Pons (tissue), 1 donor: ENCODE measurements at regions not wholly inside any gene's neighbourhood (a gene's known extent, or its start where the extent isn't known, plus 50 kb on each side); places are given as distances from the start of the nearest gene placed in this dataset.

ENCODE experiments used
- DNase-seq: peaks from one replicate; pipeline ENCODE4 v3.0.0-alpha.2; 2016; ENCODE audit warnings: low spot score

DNA sequence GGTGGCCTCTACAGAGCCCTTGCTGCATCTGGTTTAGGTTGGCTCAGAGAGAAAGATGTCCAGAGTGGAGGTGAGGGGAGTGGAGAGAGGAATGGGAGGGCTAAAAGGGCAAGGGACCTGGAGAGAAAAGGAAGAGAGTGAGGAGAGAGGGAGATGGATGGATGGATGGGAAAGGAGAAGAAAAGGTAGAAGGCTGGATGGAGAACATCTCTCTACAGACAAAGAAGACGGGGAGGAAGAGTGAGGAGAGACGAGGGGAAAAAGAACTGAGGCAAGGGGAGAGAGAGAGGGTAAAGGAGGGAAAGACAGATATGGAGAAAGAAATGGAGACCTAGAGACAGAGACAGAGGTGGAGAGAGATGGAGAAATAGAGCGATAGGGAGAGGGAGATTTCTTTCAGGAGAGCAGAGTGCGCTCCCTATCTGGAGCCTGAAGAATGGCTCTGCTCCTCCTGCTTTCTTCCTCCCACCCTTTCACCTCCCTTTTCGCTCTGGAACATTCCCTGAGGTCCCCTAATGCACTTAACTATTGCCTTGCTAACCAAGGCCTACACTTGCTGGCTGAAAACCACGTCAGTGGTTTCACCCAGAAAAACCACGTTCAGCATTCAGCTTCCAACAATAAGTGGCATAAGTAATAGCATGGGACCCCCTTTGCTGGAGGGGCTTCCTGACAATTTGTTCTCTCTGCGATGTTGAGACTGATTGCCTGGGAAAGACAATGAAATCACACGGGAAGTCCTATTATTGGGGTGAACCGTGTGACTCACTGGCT, 286.3 kb downstream of the CDH26 start:
- no peak for DNase-seq

DNA sequence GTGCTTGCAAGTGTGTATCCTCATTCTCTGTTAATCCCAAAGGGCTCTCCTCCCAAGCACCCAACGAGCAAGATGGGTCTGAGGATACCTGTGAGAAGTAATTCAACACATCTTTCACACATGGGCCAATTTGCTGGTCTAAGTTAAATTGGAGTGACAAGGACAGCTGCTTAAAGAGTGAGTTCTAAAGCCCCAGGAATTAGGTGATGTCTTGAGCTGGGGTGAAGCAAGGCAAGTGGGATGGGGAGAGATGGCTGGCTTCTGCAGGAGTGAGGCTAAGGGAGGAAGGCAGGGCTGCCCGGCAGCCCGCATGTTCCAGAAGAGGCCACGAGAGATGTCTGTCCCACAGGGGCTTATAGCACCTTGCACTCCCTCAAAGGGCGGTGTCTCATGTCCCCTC, 288.5 kb downstream of the CDH26 start:
- no peak for DNase-seq

DNA sequence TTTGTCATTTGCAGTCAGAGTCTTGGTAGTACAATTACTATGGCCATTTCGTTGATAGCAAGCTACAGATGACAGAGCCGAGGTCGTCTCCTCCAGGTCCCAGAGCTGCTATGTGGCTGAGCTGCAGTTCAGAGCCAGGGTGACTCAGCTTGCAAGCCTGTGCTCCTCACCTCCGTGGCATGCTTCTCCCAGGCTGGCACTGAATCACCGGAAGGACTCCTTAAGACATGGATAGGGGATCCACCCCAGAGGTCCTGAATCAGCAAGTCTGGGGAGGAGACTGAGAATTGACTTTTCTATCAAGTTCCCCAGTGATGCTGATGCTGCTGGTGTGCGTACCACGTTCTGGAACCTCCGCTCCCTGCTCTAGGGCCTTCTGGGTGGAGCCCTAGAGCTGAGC, 291.2 kb downstream of the CDH26 start:
- no peak for DNase-seq

DNA sequence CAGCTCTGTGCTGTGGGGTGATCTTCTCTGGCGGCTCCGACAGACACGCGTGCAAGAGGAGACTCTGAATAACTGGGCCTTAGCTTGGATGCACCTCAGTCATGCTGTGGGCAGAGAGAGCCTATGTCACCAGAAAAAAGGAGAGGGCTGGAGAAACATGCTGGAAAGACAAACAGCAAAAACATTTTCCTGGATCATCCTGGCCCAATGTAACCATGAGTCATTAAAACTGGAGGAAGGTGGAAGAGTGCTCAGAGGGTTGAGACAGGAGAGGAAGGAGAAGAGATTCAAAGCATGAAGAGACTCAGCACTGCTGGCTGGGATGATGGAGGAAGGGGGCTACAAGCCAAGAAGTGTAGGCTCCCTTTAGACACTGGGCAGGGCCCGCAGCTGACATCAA, 292.0 kb downstream of the CDH26 start:
- no peak for DNase-seq

DNA sequence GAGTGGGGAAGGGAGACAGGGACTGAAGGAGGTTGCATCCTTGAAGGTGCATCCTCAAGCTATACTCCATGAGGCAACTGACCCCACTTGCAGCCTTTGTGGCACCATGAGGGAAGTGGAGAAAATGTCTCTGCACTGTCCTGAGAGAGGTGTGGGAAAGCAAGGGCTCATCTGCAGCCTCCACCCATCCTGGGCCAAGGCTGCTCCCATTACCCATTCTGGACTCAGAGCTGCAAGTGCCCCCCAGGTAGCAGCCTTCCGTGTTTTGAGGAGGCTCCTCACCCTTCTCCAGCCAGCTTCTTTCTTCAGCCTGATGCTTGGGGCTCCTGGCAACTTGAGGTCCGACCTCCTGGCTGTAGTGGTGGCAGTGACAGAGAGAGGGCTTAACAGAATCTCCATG, 294.6 kb downstream of the CDH26 start:
- DNase-seq, result no peak

DNA sequence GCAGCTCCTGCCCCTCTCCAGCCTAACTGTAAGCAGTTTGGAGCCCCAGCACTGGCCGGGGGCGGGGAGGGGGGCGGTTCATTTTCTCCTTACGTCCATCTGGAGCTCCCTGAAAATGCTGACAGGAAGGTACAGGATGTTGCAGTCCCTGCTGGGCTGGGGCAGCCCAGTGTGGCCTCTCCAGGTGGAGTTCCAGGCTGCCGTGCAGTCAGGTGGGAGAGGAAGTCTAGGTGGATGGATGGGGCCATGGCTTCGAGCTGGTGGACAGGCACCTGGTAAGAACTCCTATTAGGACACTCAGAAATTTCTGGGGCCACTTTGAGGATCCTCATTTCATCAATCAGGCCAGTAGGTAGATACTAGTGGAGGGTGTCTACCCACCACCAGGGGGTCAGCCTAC, 295.2 kb downstream of the CDH26 start:
- no peak for DNase-seq

DNA sequence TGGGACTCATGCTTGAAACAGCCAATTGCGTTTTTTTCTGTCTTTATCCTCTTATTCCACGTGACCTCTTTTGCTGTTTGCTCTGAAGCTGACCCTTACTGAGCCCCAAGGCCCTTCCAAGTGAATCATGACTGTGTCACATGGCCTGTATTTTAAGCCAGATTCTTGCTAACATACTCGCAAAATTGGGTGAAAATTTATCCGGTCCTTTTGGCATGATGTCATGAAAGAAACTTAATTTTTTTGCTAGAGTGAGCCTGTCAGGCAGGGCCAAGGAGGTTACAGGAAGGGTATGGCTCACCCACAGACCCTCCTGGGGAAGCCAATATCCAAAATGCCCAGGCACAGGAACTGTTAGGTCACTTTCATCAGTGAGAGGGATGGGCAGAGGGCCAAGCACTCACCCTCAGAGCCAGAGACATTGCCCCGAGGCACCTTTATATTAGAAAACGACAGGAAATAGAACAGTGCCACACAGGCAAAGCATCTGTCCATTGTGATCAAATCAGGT, 296.7 kb downstream of the CDH26 start:
- DNase-seq, result no peak

DNA sequence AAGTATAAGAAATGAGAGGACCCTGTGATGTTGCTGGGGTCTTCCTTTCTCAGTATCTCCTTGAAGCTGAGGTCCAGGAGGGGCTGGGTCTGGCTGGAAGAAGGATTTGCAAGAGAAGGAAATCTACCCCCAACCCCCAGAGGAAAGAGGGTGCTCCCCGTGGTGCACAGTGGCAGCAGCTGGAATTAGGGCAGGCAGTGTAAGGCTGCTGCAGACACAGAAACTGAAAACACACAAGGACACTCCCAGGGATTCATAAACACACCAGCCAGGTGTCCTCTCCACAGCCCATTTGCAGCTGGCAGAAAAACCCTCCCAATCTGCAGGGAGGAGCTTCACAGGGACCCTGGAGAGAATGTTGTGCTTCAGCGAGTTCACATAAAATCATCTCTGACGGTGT, 297.2 kb downstream of the CDH26 start:
- DNase-seq, result no peak

DNA sequence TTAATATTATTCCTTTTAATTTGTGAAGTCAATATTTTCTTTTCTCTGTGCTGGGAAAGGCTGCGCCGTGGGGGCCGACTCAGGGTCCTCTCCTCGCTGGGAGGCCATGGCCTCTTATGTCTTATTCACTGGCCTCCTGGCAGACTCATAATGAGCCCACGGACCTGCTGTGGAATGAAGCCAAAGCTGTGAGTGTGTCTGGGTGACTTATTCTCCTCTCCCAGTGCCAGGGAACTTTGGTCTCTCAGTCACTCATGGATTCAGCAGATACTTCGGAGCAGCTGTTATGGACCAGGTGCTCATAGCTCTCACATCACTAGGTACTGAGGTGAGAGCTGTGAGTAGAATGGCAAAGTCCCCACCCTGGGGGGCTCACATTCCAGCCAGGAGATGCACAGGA, 297.6 kb downstream of the CDH26 start:
- no peak for DNase-seq

DNA sequence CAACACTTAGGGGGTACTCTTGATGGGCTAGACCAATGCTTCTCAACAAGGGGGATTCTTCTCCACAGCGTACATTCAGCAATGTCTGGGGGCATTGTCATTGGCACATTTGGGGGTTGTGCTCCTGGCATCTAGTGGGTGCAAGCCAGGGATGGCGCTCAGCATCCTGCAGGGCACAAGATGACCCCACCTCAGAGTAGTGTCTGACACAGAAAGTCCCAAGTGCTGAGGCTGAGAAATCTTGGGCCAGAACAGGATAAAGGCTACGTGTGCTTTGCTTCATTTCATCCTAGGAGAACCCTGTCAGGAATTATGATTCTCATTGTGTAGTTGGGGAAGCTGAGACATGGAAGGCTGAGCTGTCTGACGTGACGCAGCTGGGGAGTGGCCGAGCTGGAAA, 298.6 kb downstream of the CDH26 start:
- DNase-seq, result no peak

DNA sequence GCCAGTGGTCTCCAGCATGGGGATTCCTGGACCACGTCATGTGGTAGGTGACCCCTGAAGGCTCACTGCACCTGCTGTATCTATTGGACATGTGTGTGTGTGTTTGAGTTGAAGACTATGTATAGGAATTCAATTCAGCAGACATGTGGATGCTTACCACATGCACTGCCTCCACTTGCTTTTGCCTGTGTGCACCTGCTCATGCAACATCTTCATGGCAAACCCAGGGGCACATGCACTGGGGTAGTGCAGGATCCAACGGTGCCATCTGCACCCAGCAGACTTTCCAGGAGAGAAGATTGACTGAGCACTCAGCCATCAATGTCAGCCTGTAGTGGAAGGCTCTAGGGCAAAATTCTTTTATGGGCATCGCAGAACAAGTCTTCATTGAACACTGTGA, 299.4 kb downstream of the CDH26 start:
- no peak for DNase-seq

DNA sequence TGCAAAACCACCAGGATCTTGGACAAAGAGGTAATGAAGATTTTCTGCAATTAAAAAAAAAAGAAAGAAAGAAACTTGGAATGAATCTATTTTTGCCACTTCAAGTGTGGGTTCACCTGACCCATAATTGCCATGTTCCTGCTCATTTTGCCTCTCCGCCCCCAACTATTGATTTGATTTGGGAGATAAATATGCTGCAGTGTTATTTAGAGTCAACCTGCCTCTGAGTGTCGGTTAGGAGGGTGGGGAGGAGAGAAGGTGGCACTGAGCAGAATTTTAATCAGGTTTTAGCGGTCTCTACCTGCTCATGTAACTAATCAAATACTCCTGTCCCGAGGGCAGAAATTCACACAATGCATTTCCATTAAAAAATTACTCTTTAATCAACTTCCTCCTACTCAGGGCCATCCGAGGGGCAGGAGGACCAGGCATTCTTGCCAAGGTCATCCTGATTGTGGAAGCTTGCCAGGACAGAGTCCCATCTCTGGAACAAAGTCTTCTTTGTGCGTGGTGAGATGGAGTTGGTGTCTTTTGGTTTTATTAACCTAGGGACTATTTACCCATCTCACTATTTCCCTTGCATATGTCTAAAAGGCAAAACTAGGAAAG, 300.1 kb downstream of the CDH26 start:
- DNase-seq, result peak; percentile 68

DNA sequence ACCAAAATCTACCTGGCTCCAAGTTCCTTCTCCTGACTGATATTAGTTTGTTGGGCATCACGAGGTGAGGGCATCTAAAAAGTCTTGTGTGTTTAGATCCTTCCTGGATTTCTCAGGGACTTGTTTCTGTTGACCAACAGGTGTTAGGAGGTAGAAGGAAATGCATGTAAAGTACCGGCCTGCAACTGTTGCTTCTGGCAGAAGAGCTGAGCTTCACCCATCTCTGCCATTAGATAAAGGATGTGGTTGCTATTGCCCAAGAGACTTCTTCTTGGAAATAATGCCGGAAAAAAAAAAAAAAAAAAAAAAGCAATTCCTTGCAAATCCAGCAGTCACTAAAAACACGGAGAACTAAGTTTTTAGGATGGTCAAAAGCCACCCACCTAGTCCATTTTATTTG, 303.1 kb downstream of the CDH26 start:
- no peak for DNase-seq

DNA sequence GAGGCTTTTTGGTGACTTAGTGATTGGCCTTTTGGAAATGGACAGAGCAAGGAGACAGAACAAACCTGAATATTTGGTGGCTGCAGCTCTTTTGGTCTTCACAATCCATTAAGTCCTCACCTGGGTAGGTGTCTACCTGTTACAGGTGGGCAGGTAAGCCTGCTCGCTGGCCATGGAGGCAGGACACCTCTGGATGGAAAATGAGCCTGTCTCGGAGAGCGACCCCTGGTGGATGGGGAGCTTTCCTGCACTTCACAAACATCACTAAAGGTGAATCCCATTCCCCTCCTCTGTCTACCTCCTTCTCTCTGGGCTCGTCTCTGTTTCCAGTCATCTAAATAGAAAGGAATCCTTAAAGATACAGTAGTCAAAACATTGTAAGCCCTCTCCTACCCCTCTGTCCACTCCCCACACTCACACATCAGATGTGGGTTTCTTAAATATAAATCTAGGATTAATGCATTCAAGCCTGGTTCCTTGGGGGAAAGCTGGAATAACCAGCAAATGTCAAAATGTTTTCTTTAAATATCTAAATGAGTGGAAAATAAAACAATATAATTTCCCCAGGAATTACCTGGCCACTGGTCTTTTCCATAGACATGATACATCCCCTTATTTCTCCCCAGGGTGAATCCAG, 304.9 kb downstream of the CDH26 start:
- no peak for DNase-seq

DNA sequence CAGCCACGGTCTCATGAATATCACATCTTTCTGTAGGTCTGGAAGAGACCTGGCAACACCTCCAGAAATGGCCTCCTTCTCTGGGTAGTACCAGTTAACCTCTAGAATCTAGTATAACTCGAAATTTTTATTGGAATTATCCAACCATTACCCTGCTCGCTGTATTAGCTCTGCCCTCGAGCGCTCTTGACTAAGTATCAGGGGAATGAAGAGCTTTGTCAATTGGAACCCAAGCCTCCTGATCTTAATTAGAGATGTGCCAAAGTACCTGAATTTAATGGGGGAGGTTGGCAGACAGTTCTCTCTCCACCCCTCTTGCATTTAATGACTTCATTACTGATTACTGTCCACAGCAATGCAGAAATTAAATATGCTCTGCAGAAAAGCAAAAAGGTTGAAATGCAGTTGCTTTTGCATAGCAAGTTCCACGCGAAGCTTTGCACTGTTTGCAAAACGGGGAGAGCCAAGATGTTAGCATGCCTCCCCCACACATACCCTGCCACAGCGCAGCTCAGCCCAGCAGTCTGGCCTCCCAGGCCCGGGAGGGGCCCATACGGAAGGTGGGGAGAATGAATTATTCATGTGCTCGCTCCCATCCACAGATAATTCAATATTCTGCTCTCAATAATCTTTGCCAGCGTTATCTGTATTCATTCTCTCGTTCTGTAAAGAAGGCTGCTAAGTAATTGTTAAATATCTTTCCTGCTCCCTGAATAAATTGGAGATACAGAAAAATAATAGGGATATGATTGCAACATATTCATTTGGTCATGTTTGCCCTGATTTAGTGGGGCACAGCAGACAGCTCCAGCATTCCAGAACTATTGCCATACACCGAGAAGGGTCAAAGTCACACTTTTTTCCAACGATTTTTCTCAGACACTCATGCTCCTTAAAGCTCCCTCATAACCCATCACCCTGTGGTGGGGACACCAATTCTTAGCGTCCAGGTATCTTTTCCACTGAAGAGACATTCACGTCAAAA, 305.8 kb downstream of the CDH26 start:
- DNase-seq, result no peak

DNA sequence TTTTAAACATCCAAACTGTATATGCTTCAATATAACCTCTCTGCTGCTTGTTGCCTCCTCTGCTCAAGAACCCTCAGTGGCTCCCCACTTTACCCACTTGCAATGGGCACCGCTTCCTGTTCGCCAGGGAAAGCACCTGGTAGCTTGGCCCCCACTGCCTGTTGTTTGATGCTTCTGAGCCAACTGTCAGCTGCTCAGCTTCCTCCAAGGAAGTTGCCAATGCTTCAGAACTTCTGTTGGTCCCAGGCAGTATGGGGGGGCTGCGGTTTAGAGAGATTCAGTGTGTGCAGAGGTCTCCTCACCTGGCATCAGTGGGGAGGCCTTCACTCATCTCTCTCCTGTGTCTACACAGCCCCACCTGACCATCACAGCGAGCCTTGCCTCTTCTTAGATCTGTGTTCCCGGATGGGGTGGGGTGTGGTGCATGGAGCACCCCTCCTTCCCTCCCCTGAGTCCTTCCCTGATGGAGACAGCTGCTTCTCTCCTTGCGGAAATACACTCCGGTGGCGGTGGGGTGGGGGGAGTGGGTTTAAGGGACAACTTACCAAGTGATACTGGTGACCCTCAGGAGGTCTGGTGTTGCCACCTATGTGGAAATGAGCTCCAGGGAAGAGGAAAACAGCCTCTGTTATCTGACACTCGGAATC, 308.1 kb downstream of the CDH26 start:
- DNase-seq, result no peak

DNA sequence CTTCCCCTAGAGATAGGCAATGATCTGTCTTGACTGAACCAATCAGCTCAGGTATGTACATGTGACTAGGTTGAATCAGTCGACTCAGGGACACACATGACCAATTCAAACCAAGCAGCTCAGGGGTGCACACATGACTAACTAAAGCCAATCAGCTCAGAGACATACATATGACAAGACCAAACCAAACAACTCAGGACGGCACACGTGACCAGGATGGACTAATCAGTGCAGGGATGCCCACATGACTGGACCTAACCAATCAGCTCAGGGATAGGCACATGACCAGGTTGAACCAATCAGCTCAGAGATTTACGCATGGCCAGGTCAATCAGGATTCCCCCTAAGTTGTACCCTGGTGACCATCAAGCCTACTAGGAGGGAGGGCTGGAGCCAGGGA, 310.3 kb downstream of the CDH26 start:
- no peak for DNase-seq

DNA sequence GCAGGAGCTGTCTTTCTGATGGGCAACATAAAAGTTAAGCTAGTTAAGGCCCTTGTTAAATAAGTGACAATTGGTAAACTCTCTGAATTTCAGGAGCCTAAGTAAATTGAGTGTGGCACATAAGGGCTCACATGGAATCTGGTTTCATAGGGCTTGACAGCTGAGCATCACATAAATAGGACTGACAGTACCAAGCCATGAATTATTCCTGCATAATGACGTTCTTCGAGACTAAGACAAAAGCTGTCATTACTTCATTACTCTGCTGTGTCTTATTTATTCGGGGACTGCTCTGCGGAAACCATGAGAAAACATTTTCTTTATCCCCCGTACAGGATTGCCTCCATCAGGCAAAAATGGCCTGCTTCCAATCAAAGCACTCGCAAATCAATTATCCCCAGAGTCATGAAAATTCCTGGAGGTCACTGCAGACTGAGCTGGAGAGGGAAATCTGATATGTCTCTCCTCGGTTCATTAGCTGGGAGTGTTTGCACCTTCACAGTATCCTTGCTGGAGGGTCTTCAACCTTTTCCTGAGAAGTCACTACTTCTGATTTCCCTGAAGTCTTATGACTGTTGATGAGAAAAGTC, 311.4 kb downstream of the CDH26 start:
- DNase-seq, result no peak

DNA sequence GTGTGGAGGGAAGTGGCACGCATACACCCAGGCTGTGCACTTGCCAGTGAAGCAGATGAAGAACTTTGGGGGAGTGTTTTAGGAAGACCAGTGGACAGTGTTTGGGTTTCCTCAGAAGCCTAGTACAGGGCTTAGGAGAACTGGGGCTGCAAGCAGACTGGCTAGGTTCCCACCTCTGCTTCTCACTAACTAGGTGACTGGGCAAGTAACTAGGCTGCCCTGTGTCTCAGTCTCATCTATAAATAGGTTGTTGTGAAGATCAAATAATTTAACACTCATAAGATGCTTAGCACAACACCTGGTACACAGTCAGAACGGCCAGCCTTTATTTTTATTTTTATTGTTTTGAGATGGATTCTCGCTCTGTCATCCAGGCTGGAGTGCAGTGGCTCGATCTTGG, 312.1 kb downstream of the CDH26 start:
- no peak for DNase-seq

DNA sequence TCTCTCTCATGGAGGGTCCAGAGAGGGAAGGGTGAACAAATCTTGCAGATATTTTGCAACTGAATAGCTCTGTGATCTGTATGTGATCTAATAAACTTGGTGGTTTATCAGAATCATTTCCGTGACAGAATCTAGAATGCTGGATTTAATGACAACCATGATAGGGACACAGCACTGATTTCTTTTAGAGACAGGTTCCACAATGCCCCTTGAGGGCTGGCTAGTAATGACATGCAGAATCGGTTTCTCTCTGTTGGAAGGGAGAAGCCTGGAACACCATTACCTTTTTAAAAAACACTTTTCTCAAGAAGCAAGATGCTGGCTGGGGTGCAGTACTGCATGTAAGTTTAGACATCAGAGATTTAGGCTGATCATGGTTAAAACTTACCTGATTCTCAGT, 313.4 kb downstream of the CDH26 start:
- DNase-seq, result peak; percentile 8

DNA sequence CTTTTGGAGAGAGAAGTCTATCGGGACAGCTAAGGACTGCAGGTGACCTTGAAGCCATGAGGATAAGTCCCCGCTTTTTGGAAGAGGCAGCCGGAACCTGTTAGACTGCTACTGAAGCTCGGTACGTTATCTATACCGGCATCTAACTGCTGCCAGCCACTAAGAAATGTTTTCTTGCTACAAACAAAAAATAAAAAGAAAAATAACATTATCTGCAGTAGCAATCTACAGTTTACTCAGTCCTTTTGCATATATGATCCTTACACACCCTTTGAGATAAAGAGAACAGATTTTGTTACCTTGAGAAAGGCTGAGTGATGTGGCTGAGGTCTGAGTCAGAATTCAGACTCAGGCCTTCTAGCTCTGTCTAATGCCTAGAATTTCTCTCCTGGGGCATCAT, 314.6 kb downstream of the CDH26 start:
- DNase-seq, result no peak
